SK-N-SH treated with all-trans-retinoic acid at 6 μM for 48 hours (cell line): ENCODE measurements at regions not wholly inside any gene's neighbourhood (a gene's known extent, or its start where the extent isn't known, plus 50 kb on each side); places are given as distances from the start of the nearest gene placed in this dataset.

Experiments
- ATAC-seq: fragments of 200-7000 bp; cut with Tn5 transposase; 3 replicates; pipeline ENCODE4 v1.9.1; 2020; ENCODE audit warnings: mild to moderate bottlenecking, moderate library complexity
- ARNTL ChIP-seq: fragments of 450-650 bp; formaldehyde crosslinking; IDR thresholded peaks from 2 replicates; pipeline ENCODE4 v1.5.0; 2020; ENCODE audit warnings: low read depth, mild to moderate bottlenecking, moderate library complexity, borderline replicate concordance
- BACH2 ChIP-seq: fragments of 250-450 bp; sonication (Bioruptor Pico); IDR thresholded peaks from 2 replicates; pipeline ENCODE4 v1.9.0; 2021; ENCODE audit warnings: mild to moderate bottlenecking, borderline replicate concordance
- CSDC2 ChIP-seq: fragments of 250-450 bp; sonication (Bioruptor Pico); IDR thresholded peaks from 2 replicates; pipeline ENCODE4 v1.5.0; 2020; ENCODE audit warnings: mild to moderate bottlenecking, moderate library complexity
- CSRNP3 ChIP-seq: fragments of 250-450 bp; sonication (Bioruptor Pico); IDR thresholded peaks from 2 replicates; pipeline ENCODE4 v1.5.1; 2021; ENCODE audit warnings: mild to moderate bottlenecking, moderate library complexity
- ESRRG ChIP-seq: fragments of 250-450 bp; sonication (Bioruptor Pico); IDR thresholded peaks from 2 replicates; pipeline ENCODE4 v1.6.1; 2021; ENCODE audit warnings: mild to moderate bottlenecking
- GLIS3 ChIP-seq: fragments of 250-450 bp; sonication (Bioruptor Pico); IDR thresholded peaks from 2 replicates; pipeline ENCODE4 v1.5.0; 2020; ENCODE audit warnings: mild to moderate bottlenecking, moderate library complexity
- ISL1 ChIP-seq: fragments of 250-450 bp; sonication (Bioruptor Pico); IDR thresholded peaks from 2 replicates; pipeline ENCODE4 v2.1.2; 2022; ENCODE audit warnings: mild to moderate bottlenecking, moderate library complexity
- OSR1 ChIP-seq: fragments of 250-450 bp; sonication (Bioruptor Pico); IDR thresholded peaks from 2 replicates; pipeline ENCODE4 v1.8.0; 2022; ENCODE audit warnings: moderate library complexity, mild to moderate bottlenecking, inconsistent platforms
- PATZ1 ChIP-seq: fragments of 250-450 bp; sonication (Bioruptor Pico); IDR thresholded peaks from 2 replicates; pipeline ENCODE4 v1.8.0; 2020; ENCODE audit warnings: mild to moderate bottlenecking, moderate library complexity, borderline replicate concordance
- PPARA ChIP-seq: fragments of 250-450 bp; sonication (Bioruptor Pico); IDR thresholded peaks from 2 replicates; pipeline ENCODE4 v1.5.0; 2020; ENCODE audit warnings: mild to moderate bottlenecking, borderline replicate concordance
- RARB ChIP-seq: fragments of 250-450 bp; sonication (Bioruptor Pico); IDR thresholded peaks from 2 replicates; pipeline ENCODE4 v1.8.0; 2021; ENCODE audit warnings: mild to moderate bottlenecking, moderate library complexity
- SNAI2 ChIP-seq: fragments of 250-450 bp; sonication (Bioruptor Pico); IDR thresholded peaks from 2 replicates; pipeline ENCODE4 v1.5.0; 2020; ENCODE audit warnings: mild to moderate bottlenecking, moderate library complexity
- TOX ChIP-seq: fragments of 250-450 bp; sonication (Bioruptor Pico); IDR thresholded peaks from 2 replicates; pipeline ENCODE4 v1.8.0; 2021; ENCODE audit warnings: mild to moderate bottlenecking, moderate library complexity, borderline replicate concordance
- TSHZ2 ChIP-seq: fragments of 250-450 bp; sonication (Bioruptor Pico); IDR thresholded peaks from 2 replicates; pipeline ENCODE4 v1.5.0; 2020; ENCODE audit warnings: mild to moderate bottlenecking, moderate library complexity
- ZFP3 ChIP-seq: fragments of 250-450 bp; sonication (Bioruptor Pico); IDR thresholded peaks from 2 replicates; pipeline ENCODE4 v1.5.0; 2020; ENCODE audit warnings: mild to moderate bottlenecking, moderate library complexity
- ZFP30 ChIP-seq: fragments of 450-650 bp; formaldehyde crosslinking; IDR thresholded peaks from 2 replicates; pipeline ENCODE4 v1.5.0; 2022; ENCODE audit warnings: mild to moderate bottlenecking, moderate library complexity
- ZNF565 ChIP-seq: fragments of 450-650 bp; formaldehyde crosslinking; conservative IDR thresholded peaks from 2 replicates; pipeline ENCODE4 v1.5.0; 2020; ENCODE audit warnings: low read depth, mild to moderate bottlenecking, moderate library complexity
- ZNF70 ChIP-seq: fragments of 450-650 bp; formaldehyde crosslinking; IDR thresholded peaks from 2 replicates; pipeline ENCODE4 v1.5.0; 2020; ENCODE audit warnings: mild to moderate bottlenecking, moderate library complexity
- ZNF8 ChIP-seq: fragments of 450-650 bp; formaldehyde crosslinking; IDR thresholded peaks from 2 replicates; pipeline ENCODE4 v1.5.0; 2020; ENCODE audit warnings: mild to moderate bottlenecking, moderate library complexity
- TF ChIP-seq, protein P1 (sequence below): fragments of 250-450 bp; sonication (Bioruptor Pico); IDR thresholded peaks from 2 replicates; pipeline ENCODE4 v1.5.1; 2020; ENCODE audit warnings: low read depth, mild to moderate bottlenecking, moderate library complexity
- TF ChIP-seq, protein P2 (sequence below): fragments of 250-450 bp; sonication (Bioruptor Pico); IDR thresholded peaks from 2 replicates; pipeline ENCODE4 v1.8.0; 2021; ENCODE audit warnings: low read depth, mild to moderate bottlenecking, moderate library complexity, borderline replicate concordance

GRCh38 chr5:96326902-96327301 is 106.1 kb downstream of the PCSK1 start:
- ATAC-seq, result no peak
- TF ChIP-seq ZFP3 (CRISPR knock-in tag) (no peak), GLIS3 (CRISPR knock-in tag) (no peak), ISL1 (CRISPR knock-in tag) (no peak)
- TF ChIP-seq, protein P1, sequence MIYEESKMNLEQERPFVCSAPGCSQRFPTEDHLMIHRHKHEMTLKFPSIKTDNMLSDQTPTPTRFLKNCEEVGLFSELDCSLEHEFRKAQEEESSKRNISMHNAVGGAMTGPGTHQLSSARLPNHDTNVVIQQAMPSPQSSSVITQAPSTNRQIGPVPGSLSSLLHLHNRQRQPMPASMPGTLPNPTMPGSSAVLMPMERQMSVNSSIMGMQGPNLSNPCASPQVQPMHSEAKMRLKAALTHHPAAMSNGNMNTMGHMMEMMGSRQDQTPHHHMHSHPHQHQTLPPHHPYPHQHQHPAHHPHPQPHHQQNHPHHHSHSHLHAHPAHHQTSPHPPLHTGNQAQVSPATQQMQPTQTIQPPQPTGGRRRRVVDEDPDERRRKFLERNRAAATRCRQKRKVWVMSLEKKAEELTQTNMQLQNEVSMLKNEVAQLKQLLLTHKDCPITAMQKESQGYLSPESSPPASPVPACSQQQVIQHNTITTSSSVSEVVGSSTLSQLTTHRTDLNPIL (CRISPR knock-in tag), result no peak

- ATAC-seq, result peak; percentile 55
- TF ChIP-seq ZNF8, result no peak
- TF ChIP-seq, protein P1 (CRISPR knock-in tag), result no peak
- TF ChIP-seq ARNTL (CRISPR knock-in tag), result no peak
- TF ChIP-seq TSHZ2 (CRISPR knock-in tag), result no peak
- no peak for TF ChIP-seq CSRNP3 (CRISPR knock-in tag)
- no peak for TF ChIP-seq ESRRG (CRISPR knock-in tag)
- TF ChIP-seq RARB (CRISPR knock-in tag), result no peak
Observed at GRCh38 chr5:96324708-96325107, 108.3 kb downstream of the PCSK1 start.

- no peak for ATAC-seq
- TF ChIP-seq TOX (CRISPR knock-in tag) (no peak), ZNF8 (no peak), PATZ1 (CRISPR knock-in tag) (no peak), ZNF70 (no peak), ARNTL (CRISPR knock-in tag) (no peak), BACH2 (no peak), ZFP30 (CRISPR knock-in tag) (no peak), TSHZ2 (CRISPR knock-in tag) (no peak), CSDC2 (no peak), ZNF565 (CRISPR knock-in tag) (no peak), PPARA (CRISPR knock-in tag) (no peak), ISL1 (CRISPR knock-in tag) (no peak), OSR1 (no peak), SNAI2 (CRISPR knock-in tag) (no peak), CSRNP3 (CRISPR knock-in tag) (no peak), GLIS3 (CRISPR knock-in tag) (no peak)
- TF ChIP-seq, protein P2, sequence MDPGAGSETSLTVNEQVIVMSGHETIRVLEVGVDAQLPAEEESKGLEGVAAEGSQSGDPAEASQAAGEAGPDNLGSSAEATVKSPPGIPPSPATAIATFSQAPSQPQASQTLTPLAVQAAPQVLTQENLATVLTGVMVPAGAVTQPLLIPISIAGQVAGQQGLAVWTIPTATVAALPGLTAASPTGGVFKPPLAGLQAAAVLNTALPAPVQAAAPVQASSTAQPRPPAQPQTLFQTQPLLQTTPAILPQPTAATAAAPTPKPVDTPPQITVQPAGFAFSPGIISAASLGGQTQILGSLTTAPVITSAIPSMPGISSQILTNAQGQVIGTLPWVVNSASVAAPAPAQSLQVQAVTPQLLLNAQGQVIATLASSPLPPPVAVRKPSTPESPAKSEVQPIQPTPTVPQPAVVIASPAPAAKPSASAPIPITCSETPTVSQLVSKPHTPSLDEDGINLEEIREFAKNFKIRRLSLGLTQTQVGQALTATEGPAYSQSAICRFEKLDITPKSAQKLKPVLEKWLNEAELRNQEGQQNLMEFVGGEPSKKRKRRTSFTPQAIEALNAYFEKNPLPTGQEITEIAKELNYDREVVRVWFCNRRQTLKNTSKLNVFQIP, result no peak
- TF ChIP-seq, protein P1 (CRISPR knock-in tag), result no peak
Observed at GRCh38 chr5:96322865-96323264, 110.2 kb downstream of the PCSK1 start.
